ENCODE measurements at regions not wholly inside any gene's neighbourhood (a gene's known extent, or its start where the extent isn't known, plus 50 kb on each side); places are given as distances from the start of the nearest gene placed in this dataset.

- TF ChIP-seq, protein P1, sequence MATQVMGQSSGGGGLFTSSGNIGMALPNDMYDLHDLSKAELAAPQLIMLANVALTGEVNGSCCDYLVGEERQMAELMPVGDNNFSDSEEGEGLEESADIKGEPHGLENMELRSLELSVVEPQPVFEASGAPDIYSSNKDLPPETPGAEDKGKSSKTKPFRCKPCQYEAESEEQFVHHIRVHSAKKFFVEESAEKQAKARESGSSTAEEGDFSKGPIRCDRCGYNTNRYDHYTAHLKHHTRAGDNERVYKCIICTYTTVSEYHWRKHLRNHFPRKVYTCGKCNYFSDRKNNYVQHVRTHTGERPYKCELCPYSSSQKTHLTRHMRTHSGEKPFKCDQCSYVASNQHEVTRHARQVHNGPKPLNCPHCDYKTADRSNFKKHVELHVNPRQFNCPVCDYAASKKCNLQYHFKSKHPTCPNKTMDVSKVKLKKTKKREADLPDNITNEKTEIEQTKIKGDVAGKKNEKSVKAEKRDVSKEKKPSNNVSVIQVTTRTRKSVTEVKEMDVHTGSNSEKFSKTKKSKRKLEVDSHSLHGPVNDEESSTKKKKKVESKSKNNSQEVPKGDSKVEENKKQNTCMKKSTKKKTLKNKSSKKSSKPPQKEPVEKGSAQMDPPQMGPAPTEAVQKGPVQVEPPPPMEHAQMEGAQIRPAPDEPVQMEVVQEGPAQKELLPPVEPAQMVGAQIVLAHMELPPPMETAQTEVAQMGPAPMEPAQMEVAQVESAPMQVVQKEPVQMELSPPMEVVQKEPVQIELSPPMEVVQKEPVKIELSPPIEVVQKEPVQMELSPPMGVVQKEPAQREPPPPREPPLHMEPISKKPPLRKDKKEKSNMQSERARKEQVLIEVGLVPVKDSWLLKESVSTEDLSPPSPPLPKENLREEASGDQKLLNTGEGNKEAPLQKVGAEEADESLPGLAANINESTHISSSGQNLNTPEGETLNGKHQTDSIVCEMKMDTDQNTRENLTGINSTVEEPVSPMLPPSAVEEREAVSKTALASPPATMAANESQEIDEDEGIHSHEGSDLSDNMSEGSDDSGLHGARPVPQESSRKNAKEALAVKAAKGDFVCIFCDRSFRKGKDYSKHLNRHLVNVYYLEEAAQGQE (IDR thresholded peaks at IDR 0.05; ENCODE audit: low read depth): 0 out of 2 replicates have a peak, but pooled peaks have one; percentile 20
- TF ChIP-seq EZH2 (IDR thresholded peaks at IDR 0.05) (no peak), ELF1 (IDR thresholded peaks at IDR 0.05; ENCODE audit: borderline replicate concordance, low read depth) (no peak), CEBPB (IDR thresholded peaks at IDR 0.05; ENCODE audit: low read depth) (no peak), SP1 (IDR thresholded peaks at IDR 0.05; ENCODE audit: low read depth) (no peak)
Observed at GRCh38 chr7:142420554-142421362, 162.9 kb upstream of the PRSS58 start (continued).

DNA sequence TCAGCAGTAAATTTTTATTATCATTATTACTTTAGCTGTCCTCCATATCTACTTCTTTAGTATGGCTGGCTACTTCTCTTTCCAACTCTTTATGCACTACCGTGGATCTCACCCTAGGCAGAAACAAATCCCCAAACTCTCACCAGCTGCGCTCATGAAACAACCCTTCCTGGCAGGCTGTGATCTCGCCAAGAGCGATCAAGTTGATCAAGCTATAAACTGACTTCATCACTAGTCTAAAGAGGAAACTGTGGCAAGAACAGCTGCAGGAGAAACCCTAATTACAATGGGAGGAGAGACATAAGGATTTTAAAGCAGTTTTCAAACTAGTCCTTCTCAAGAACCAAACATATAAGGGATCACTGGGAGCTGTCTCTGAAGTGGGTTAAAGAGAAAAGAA lies 160.5 kb upstream of the PRSS58 start:
- H3K79me2 ChIP-seq (ENCODE audit: insufficient read depth, low read length): no peaks in the 10 kb centered on the region
- H3K27ac ChIP-seq (ENCODE audit: low read depth, low read length): no peak overlapping the region
- H3K4me1 ChIP-seq (ENCODE audit: control insufficient read depth in 1 of 2, insufficient read depth in 2 of 2, low read length in 2 of 2): peaks cover 0 to under 1% of the 10 kb centered on the region in 2 experiments; a peak in 1 of 4 replicates
- H4K20me1 ChIP-seq (ENCODE audit: insufficient read depth): no peaks in the 10 kb centered on the region
- intact Hi-C loops (cut with micrococcal nuclease): no loop called here
- TF ChIP-seq RAD21 (IDR thresholded peaks at IDR 0.05; ENCODE audit: low read depth): no peak
- TF ChIP-seq SRF (IDR thresholded peaks at IDR 0.05; ENCODE audit: low read depth): no peak
- TF ChIP-seq POLR2AphosphoS5 (IDR thresholded peaks at IDR 0.05; ENCODE audit: low read depth, low read length): no peak
- TF ChIP-seq, protein P2, sequence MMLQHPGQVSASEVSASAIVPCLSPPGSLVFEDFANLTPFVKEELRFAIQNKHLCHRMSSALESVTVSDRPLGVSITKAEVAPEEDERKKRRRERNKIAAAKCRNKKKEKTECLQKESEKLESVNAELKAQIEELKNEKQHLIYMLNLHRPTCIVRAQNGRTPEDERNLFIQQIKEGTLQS (IDR thresholded peaks at IDR 0.05): no peak
- no TSS peak for BruUV-seq (replicated peaks)
- no peak overlapping the region for H3K4me3 ChIP-seq (replicated peaks in 1 of 2; ENCODE audit: low read depth in 1 of 2, low read length in 2 of 2)
- H3K9ac ChIP-seq (ENCODE audit: low read length): no peak overlapping the region
- no peaks in the 10 kb centered on the region for H3K9me2 ChIP-seq (ENCODE audit: insufficient read depth)
- no peaks in the 10 kb centered on the region for H3K36me3 ChIP-seq (ENCODE audit: control insufficient read depth in 1 of 2, insufficient read depth in 2 of 2, low read length in 2 of 2)
- POLR2A ChIA-PET: no interaction called here
- no peaks in the 10 kb centered on the region for H3K27me3 ChIP-seq (ENCODE audit: insufficient read depth, low read length)
- DNase-seq (ENCODE audit: low read depth, low spot score) (no peak), ATAC-seq (no peak)
- RAD21 ChIA-PET (ENCODE audit: low non-redundant PET in 1 of 2, low total read pairs in 2 of 2, uncharacterized antibody in 2 of 2, unreplicated experiment in 2 of 2): no interaction called here
- CTCF ChIA-PET: interaction anchor here (1.1 kb wide), 1 partner anchor 80 kb away, joined by 3 read pairs; no protein-coding TSS in a partner anchor
- no peak overlapping the region for H2AFZ ChIP-seq (ENCODE audit: low read depth, low read length, poor library complexity, severe bottlenecking)
- no peak overlapping the region for H3K4me2 ChIP-seq (ENCODE audit: low read length)
- no peaks in the 10 kb centered on the region for H3K9me3 ChIP-seq (ENCODE audit: control insufficient read depth in 1 of 2, insufficient read depth in 1 of 2, low read depth in 1 of 2, low read length in 2 of 2)

Data from HCT116 (cell line).